ENCODE measurements at regions not wholly inside any gene's neighbourhood (a gene's known extent, or its start where the extent isn't known, plus 50 kb on each side); places are given as distances from the start of the nearest gene placed in this dataset.

GRCh38 chr12:69023840-69024239 lies 90.9 kb upstream of the CPM start:
- TF ChIP-seq, protein P1, sequence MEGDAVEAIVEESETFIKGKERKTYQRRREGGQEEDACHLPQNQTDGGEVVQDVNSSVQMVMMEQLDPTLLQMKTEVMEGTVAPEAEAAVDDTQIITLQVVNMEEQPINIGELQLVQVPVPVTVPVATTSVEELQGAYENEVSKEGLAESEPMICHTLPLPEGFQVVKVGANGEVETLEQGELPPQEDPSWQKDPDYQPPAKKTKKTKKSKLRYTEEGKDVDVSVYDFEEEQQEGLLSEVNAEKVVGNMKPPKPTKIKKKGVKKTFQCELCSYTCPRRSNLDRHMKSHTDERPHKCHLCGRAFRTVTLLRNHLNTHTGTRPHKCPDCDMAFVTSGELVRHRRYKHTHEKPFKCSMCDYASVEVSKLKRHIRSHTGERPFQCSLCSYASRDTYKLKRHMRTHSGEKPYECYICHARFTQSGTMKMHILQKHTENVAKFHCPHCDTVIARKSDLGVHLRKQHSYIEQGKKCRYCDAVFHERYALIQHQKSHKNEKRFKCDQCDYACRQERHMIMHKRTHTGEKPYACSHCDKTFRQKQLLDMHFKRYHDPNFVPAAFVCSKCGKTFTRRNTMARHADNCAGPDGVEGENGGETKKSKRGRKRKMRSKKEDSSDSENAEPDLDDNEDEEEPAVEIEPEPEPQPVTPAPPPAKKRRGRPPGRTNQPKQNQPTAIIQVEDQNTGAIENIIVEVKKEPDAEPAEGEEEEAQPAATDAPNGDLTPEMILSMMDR (IDR thresholded peaks at IDR 0.05), result no peak
- no peak for TF ChIP-seq POLR2A (IDR thresholded peaks at IDR 0.05)

Data from tibial nerve (tissue), 3 donors.